ENCODE measurements at regions not wholly inside any gene's neighbourhood (a gene's known extent, or its start where the extent isn't known, plus 50 kb on each side); places are given as distances from the start of the nearest gene placed in this dataset.

DNA sequence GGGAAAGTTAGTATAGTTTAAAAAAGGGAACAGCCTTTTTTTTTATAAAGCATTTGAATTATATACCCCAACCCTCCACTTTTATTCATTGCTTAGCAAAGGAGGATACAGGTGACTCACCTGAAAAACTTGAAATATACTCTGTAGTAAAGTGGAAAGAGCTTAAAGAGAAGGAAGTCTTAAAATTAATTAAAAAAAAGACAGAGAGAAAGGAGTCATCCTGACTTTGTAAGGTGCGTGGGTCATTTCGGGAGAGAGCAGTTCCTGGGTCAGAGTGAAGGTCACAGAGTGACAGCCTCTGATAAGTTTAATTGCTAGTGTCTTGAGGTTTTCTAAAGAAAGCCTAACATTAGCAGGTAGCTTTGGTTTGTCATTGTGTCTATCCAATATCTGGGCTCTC, 310.3 kb downstream of the KLF5 start:
- no peak overlapping the region for H3K4me3 ChIP-seq (replicated peaks; ENCODE audit: low read depth, low read length)
- no peak for DNase-seq (ENCODE audit: extremely low read depth, low read depth)
- TF ChIP-seq, protein P1, sequence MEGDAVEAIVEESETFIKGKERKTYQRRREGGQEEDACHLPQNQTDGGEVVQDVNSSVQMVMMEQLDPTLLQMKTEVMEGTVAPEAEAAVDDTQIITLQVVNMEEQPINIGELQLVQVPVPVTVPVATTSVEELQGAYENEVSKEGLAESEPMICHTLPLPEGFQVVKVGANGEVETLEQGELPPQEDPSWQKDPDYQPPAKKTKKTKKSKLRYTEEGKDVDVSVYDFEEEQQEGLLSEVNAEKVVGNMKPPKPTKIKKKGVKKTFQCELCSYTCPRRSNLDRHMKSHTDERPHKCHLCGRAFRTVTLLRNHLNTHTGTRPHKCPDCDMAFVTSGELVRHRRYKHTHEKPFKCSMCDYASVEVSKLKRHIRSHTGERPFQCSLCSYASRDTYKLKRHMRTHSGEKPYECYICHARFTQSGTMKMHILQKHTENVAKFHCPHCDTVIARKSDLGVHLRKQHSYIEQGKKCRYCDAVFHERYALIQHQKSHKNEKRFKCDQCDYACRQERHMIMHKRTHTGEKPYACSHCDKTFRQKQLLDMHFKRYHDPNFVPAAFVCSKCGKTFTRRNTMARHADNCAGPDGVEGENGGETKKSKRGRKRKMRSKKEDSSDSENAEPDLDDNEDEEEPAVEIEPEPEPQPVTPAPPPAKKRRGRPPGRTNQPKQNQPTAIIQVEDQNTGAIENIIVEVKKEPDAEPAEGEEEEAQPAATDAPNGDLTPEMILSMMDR (IDR thresholded peaks at IDR 0.05; ENCODE audit: low read depth, low read length, missing control alignments): no peak

DNA sequence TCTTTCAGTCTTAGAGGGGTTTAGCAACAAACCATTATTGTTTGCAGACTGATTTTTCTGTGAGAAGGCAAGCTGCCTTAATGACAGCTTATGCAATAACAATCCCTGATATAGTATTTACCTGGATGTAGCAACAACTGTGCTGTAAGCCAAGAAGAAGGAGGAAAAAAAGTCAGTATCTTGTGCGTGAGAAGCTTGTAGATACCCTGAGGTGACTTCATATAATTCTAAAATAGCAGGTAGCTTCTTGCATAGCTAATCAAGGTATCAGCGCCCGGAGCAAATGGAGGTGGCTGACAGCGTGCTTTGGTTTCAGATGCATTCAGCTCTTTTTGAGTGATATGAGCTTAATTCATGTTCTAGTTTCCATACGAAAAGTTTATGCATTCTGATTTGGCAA, 309.8 kb downstream of the KLF5 start:
- no peak overlapping the region for H3K4me3 ChIP-seq (replicated peaks; ENCODE audit: low read depth, low read length)
- no peak for DNase-seq (ENCODE audit: extremely low read depth, low read depth)
- TF ChIP-seq, protein P1 (IDR thresholded peaks at IDR 0.05; ENCODE audit: low read depth, low read length, missing control alignments): no peak

DNA sequence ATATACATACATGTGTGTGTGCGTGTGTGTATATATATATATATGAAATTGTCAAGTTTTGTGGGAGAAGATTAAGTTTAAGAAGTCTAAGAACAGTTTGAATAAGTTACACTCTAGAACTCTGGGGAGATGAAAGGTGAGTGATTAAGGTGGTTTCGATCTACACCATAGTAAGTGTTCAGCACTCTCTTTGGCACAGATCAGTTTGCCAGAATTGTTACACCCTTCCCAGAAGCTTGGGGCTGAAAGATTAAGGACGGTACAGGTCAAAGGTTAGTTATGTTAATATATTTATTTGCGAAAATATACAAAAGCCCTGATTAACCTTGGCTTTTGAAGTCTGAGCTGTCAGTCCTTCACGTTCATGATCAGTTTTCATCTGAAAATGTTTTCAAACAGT, 309.1 kb downstream of the KLF5 start:
- DNase-seq (ENCODE audit: extremely low read depth, low read depth): no peak
- no peak overlapping the region for H3K4me3 ChIP-seq (replicated peaks; ENCODE audit: low read depth, low read length)
- TF ChIP-seq, protein P1 (IDR thresholded peaks at IDR 0.05; ENCODE audit: low read depth, low read length, missing control alignments): no peak

DNA sequence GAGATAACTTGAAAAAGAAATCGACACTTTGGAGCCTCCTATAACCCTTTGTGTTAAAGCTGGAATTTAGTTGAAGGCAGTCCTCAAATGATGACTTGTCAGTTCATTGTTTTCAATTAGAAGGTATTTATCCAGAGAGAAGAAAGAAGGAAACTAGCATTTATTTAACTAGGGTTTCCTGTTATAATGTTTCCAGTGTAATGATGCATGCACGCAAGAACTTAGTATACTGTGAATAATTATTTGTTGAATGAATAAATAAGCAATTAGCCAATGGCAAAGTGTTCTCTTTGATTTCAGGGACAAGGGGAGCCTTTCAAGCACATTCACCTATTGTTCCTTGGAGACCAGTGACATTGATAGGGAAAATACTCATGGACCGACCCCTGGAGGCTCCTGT, 307.4 kb downstream of the KLF5 start:
- no peak for DNase-seq (ENCODE audit: extremely low read depth, low read depth)
- no peak overlapping the region for H3K4me3 ChIP-seq (replicated peaks; ENCODE audit: low read depth, low read length)
- TF ChIP-seq, protein P1 (IDR thresholded peaks at IDR 0.05; ENCODE audit: low read depth, low read length, missing control alignments): no peak

DNA sequence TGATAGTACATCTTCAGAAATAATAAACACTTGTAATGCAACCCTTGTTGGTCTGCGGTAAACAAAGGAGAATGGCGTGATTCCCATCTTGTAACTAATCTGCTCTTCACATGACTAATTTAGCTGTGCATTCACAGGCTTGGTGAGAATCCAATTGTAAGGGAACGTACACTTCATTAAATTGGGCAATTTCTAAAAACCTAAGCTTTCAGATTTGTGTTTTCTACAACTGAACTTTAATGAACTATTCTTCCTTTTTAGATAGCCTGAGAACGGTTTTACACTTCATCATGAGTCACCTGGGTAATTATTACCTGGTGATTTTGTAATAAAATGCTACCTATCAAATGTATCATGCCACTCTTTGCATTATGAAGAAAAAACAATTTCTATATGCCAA, 306.9 kb downstream of the KLF5 start:
- H3K4me3 ChIP-seq (replicated peaks; ENCODE audit: low read depth, low read length): no peak overlapping the region
- no peak for DNase-seq (ENCODE audit: extremely low read depth, low read depth)
- TF ChIP-seq, protein P1 (IDR thresholded peaks at IDR 0.05; ENCODE audit: low read depth, low read length, missing control alignments): no peak

DNA sequence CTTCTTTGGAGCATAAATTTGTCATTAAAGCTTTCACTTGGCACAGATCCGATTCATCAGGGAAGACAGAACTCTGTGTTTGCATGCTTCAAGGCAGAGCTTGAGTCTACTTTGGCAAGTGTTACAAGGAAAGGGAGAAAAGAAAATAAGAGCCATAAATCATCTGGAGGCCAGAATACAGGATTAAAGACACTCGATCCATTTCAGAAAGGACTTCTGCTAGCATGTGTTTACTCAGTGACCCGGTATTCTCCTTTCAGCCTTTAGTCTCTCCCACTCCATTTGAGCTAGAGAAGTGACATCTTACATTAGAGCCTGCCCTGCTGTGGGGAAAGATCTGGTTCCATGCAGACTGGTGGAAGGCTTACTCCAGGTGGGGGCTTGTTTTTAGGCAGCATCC, 306.4 kb downstream of the KLF5 start:
- H3K4me3 ChIP-seq (replicated peaks; ENCODE audit: low read depth, low read length): no peak overlapping the region
- TF ChIP-seq, protein P1 (IDR thresholded peaks at IDR 0.05; ENCODE audit: low read depth, low read length, missing control alignments): no peak
- DNase-seq (ENCODE audit: extremely low read depth, low read depth): no peak

DNA sequence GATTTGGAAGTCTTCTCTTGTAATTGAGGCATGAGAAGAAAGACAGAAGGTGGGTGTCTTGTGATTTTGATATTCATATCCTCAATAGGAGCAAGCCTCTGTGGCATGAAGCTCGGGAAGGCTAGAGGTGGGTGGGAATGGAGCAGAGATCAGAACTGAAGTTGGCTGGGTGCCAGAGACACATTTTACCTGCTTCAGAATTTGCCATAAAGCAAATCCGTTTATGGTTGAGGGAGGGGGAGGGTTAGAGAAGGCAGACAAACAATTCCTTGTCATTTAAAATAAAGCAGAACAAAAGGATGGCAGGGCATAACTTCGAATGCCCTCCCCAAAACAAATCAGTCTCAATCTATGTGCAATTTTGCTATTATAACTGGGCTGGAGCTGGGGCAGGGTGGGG, 305.9 kb downstream of the KLF5 start:
- DNase-seq (ENCODE audit: extremely low read depth, low read depth): no peak
- TF ChIP-seq, protein P1 (IDR thresholded peaks at IDR 0.05; ENCODE audit: low read depth, low read length, missing control alignments): no peak
- H3K4me3 ChIP-seq (replicated peaks; ENCODE audit: low read depth, low read length): no peak overlapping the region

Measured in HFF-Myc (cell line).